Stimulated activated CD4-positive, alpha-beta T cell treated with anti-CD3 and anti-CD28 coated beads, Interleukin-4, amount 100 ng/mL, for 4 hours (primary cell): ENCODE measurements at regions not wholly inside any gene's neighbourhood (a gene's known extent, or its start where the extent isn't known, plus 50 kb on each side); places are given as distances from the start of the nearest gene placed in this dataset.
"Not testable (repeated sequence)": the region's sequence is repeated elsewhere in the genome, so short reads cannot be mapped to it uniquely, and the experiment has no call there.

ENCODE experiments used
- DNase-seq, 2 experiments: peaks; one replicate each; pipeline ENCODE4 v3.0.0-alpha.2; 2020

DNA sequence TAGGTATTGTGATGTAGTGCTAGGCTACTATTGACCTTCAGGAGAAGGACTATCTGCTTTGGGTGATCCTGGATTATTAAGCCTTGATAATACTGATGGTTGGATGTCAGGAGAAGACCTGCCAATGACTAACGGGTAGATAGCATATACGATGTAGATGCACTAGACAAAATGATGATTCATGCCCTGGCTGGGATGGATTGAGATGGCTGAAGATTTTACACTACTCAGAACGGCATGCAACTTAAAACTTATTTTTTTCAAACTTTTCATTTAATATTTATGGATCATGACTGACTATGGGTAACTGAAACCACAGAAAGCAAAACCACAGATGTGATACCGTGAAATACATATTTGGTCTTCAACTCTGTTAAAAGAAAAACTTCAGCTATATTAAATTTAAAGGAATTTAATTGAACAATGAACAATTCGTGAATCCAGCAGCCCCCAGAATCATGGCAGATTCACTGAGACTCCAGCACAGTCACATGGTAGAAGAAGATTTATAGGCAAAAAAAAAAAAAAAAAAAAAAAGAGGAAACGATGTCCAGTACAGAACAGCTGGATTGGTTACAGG lies 124.6 kb upstream of the CDK13 start:
- DNase-seq, result no peak

DNA sequence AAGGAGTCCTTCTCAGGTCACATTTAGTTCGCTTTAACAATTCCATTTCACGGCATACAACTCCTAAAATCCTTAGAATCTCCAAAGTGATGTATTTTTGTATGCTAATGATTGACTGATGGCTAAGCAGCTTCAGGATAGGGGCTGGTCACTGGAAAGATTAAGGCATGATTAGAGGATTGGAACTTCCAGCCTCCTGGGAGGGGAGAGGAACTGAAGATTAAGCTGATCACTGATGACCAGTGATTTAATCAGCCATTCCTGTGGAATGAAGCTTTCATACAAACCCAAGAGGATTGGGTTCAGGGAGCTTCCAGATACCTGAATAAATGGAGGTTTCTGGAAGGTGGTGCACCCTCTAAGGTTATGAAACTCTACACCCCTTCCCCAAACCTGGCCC lies 123.9 kb upstream of the CDK13 start:
- DNase-seq, result no peak

DNA sequence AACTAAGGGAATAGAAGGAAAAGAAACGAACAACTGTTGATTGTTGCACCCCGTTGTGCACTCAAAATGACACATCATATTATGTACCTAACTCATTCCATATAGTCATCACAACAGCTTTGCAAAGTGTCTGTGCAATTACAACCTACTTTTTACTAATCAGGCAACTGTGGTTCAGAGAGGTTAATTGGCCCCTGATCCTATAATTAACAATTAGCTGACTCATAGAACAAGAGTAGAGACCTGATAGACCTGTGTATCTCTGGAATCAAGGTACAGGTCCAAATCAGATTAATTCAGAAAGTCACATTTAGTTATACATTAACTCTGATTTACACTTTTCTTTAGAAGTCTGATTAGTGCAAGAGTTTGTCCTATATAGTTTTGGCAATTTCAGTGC lies 122.5 kb upstream of the CDK13 start:
- no peak for DNase-seq

DNA sequence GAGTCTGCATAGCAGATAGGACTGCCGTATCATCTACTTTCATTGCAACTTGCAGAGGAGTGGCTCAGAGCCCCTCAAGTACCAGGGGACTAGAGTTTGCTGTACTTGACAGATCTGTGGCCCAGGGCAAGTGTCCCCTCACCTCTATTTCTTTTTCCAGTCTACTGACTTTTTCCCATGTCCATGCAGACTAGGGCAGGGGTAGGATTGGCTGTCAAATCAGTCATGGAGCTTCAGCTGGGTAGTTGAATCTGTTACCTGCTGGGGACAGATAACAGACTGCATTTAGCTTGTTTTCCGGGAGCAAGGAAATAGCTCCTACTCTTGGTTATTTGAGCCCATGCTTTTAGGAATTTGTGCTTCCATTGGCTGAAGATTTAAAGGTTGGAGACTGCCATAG lies 121.0 kb upstream of the CDK13 start:
- DNase-seq, result no peak

DNA sequence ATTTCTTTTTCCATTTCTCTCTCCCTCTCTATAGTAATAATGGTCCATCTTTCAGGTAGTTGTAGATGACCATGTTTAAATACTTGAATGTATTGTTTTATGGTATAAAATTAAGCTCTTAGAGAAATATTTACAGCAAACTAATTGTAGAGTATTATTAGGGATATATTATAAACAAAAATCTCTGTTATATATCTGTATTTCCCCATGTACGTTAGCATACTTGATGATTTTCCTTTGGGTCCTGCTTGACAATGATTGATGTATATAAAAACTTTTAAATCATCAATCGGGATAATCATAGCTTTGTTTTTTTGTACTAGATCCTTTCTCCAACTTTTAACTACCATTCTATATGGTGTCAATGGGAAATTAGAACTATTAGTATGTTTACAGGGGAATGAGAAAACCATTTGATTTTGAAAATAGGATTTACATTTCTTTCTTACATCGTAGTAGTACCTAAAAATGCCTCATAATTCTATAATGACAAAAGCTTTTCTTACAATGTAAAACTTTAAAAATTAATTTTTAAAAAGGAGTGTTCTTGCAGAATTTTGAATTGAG lies 117.5 kb upstream of the CDK13 start:
- no peak for DNase-seq

DNA sequence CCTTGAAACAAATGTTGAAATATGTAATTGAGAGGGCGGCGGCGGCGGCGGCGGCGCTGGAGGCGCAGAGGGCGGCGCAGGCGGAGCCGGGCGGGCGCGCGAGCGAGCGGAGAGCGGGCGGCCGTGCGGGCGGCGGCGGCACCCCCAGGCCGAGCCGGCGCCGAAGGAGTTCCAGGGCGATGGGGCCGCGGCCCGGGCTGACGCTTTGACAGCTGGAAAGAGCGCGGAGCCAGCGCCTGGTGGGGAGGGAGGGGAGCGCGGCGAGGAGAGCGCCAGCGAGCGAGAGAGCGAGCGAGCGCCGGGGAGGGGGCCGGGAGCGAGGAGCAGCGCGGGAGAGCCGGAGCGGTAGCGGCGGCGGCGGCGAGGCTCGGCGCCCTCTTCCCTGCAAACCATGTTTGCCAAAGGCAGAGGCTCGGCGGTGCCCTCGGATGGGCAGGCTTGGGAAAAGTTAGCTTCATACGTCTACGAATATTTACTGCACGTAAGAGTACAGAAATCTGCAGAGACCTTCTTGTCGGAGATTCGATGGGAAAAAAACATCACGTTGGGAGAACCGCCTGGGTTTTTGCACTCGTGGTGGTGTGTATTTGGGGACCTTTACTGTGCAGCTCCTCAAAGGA lies 116.8 kb upstream of the CDK13 start:
- DNase-seq, result peak; percentile 7 to 30

DNA sequence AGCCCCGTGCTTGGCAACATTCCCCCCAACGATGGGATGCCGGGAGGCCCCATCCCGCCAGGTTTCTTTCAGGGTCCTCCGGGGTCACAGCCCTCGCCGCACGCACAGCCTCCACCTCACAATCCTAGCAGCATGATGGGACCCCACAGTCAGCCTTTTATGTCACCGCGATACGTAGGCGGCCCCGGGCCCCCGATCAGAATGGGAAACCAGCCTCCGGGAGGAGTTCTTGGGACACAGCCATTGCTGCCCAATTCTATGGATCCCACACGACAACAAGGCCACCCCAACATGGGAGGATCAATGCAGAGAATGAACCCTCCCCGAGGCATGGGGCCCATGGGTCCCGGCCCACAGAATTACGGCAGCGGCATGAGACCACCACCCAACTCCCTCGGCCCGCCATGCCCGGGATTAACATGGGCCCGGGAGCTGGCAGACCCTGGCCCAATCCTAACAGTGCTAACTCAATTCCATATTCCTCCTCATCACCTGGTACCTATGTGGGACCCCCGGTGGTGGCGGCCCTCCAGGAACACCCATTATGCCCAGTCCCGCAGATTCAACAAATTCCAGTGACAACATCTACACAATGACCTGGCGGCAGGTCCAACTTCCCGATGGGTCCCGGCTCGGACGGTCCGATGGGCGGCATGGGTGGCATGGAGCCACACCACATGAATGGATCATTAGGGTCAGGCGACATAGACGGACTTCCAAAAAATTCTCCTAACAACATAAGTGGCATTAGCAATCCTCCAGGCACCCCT lies 116.0 kb upstream of the CDK13 start:
- DNase-seq, result not testable (repeated sequence)

DNA sequence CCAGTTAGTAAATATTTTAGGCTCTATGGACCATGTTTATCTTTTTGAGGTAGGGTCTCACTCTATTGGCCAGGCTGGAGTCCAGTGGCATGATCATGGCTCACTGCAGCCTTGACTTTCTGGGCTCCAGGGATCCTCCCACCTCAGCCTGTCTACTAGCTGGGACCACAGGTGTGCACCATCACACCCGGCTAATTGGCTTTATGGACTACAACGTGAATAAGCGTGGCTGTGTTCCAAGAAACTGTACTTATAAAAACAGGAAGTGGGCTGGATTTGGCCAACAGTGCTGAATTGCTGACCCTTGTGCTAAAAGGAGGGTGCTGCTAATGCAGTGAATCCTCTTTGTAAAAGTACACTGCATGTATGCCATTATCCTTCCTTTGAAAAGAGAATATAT lies 111.7 kb upstream of the CDK13 start:
- no peak for DNase-seq

DNA sequence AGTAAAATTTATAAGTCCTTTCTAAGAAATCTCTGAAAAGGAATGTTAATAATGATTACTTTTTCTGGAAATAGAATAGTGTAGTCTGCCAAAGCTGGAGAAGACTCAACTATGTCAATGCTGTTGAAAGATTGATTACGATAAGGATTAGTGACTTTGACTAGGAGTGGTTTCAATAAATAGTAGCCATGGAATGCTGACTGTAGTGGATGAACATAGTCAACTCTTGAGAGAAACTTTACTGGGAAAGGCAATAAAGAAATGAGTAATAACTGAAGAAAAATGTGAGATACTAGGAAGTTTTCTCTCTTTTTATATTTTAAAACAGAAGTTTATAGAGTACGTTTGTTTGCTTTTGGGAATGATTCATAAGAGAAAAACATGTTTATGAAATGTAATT lies 105.0 kb upstream of the CDK13 start:
- DNase-seq, result no peak

DNA sequence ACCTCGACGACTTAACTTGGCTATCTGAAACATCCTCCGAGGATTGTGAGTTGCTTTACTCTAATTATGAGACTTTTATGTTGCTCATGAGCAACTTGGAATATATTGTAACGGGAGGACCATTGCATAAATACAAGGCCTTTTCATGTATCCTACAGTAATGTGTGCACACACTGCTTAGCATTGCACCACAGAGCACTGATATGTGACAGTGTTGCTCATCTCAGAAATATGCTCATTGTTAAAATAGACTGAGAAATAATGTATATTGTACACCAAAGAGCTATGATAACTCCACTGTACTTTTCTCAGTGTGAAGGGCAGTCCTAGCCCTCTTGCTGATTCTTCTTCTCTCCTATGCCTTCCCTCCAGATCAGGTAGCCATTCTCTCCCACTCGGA lies 102.8 kb upstream of the CDK13 start:
- no peak for DNase-seq

DNA sequence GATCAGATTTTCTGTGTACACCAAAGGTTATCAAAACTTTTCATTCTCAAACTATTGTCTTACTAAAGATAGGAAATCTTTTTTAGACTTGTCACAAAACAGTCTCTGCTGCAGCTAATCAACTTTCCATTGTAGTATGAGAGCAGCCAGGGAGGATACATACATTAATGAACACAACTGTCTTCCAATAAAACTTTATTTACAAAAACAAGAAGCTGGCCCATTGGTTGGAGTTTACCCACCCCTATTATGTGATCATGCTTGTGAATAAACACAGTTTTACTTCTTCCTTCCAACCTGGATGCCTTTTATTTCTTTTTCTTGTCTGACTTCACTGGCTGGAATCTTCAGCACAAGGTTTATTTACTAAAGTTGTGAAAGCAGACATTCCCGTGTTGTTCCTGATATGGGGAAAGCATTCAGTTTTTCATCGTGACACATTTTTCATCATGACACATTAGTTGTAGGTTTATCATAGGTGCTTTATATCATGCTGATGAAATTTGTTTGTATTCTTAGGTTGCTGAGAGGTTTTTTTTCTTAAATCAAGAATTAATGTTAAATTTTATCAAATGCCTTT lies 98.5 kb upstream of the CDK13 start:
- no peak for DNase-seq

DNA sequence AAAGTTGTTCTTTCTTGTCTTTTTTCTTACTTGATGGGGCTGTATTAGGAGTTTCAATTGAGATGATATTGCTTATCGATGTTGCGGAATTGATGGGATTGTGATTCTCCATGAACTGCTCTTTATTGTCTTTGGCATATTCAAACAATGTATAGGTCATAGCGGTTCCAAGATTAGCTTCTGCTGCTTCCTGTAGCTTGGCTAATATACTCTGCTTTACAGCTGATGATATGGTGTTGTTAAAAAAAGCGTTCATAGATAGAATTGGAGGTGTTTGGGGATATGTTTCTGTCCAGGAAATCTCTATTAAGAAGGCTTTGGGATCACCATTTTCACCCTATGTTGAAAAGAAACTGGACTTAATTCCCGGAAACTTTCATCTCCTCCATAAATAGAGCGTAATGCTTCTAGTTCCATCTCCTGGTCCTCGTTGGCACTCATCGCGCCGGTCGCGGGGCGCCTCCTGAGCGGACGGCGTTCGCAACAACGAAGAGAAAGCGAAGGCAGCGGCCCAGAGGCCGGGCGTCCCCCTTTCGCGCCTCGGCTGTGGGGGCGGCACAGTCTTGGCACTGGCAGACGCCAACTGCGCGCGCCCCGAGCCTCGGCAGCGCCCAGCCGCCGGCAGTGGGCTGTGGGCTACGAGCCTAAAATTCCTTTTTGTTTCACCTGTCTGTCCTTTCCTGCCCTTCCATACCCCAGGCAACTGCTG lies 95.3 kb upstream of the CDK13 start:
- not testable (repeated sequence) for DNase-seq

DNA sequence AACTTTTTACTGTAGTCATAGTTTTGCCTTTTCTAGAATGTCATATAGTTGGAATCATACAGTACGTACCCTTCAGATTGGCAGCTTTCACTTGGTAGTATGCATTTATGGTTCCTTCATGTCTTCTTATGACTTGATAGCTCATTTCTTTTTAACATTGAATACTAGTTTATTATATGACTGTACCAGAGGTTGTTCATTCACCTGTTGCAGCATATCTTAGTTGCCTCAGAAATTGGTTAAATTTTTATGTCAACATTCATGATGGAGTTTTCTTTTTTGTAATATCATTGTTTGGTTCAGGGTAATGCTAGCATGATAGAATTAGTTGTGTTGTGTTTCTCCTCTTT lies 94.8 kb upstream of the CDK13 start:
- DNase-seq, result no peak

DNA sequence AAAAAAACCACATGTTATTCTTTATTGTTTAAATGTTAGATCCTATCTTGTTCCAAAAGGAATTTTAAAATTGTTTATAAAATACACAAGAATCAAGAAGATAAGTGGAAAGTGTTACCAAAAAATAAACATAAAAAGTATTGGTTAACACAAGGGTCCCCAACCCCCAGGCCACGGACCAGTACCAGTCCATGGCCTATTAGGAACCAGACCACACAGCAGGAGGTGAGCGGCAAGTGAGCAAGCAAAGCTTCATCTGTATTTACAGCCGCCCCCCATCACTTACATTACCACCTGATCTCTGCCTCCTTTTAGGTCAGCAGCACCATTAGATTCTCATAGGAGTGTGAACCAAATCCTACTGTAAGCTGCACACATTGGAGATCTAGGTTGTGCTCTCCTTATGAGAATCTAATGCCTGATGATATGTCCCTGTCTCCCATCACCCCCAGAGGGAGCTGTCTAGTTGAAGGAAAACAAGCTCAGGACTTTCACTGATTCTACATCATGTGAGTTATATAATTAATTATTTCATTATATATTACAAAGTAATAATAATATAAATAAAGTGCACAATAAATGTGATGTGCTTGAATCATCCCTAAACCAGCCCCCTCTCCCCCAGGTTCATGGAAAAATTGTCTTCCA lies 86.3 kb upstream of the CDK13 start:
- DNase-seq, result not testable (repeated sequence)

DNA sequence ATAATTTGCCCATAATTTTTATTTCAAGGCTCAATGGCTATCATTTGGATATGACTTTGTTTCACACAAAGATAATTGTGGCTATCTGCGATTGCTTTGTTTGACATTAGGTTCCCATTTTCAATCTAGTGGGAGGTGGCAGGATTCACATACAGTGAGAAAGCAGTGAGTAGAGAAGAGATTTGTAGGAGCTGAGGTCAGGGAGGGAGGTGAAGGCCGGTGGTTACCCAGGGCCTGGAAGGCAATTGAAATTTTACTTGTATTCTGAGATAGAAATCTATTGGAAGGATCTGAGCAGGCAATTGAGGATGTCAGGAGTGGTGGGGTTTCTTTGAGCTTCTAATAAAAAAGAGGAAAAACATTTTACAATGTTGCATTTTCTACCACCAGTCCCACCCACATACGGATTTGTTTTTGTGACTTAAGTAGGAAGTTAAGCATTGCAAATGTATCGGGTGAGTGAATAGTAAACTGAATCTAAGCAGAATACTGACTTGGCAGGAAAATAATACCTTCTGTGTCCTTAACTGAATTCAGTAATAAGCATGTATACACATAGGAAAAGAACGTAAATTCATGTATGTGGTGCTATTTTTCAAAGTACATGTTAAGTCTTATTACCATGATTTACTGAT lies 80.1 kb upstream of the CDK13 start:
- not testable (repeated sequence) for DNase-seq

DNA sequence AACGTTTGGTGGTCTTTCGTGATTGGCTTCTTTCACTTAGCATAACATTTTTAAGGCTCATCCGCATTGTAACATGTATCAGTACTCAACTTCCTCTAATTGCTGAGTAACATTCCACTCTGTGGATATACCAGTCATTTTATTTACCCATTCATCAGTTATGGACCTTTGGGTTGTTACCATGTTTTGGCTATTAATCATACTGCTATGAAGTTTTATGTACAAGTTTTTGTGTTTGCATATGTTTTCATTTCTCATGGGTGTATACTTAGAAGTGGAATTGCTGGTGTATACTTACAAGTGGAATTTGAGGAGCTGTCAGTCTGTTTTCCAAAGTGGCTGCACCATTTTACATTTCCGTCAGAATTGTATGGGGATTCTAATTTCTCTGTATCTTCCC lies 78.4 kb upstream of the CDK13 start:
- DNase-seq, result not testable (repeated sequence)

DNA sequence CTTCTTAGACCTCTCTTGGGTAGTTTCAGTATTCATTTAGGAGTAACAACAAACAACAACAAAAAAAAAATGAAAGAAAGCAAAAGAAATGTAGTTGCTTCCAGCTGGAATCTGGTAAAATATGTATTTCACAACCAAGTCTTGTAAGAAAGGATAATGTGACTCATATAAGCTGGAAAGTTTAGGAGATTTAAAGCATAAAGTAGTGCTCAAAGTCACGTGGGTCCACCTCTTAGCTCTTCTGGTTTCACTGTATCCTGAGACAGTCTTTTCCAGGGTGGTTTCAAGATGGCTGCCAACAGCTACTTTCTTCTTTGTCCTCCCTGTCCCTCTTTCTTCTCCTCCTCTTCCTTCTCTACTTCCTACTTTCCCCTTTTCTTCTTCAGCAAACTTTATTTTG lies 69.5 kb upstream of the CDK13 start:
- DNase-seq, result no peak

DNA sequence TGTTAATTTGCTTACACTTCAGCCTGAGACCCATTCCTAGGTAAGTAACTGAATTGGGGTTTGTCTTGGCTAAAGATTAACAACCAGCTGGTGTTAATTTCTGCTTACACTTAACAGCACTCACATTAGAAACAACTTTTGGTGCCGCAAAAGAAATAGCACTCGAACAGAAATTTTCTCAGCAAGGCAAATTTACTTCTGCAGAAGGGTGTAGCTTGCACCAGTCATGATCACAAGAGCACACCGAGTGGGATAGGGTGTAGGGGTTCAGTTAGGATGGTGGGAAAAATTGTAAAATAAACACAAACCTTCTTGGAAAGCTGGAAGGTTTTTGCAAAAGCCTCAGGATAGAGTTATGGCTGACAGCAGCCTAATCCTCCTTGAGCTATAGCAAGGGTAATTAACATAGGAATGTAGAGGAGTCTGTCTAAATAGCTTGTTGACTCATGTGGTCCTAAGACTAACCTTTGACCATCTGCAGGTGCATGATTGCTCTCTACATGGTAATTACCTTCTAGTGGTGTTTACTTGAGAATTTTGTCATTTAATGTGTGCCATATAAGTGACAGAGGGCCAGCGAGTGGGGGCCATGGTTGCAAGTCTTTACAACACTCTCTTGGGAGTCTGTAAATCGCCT lies 67.8 kb upstream of the CDK13 start:
- no peak for DNase-seq

DNA sequence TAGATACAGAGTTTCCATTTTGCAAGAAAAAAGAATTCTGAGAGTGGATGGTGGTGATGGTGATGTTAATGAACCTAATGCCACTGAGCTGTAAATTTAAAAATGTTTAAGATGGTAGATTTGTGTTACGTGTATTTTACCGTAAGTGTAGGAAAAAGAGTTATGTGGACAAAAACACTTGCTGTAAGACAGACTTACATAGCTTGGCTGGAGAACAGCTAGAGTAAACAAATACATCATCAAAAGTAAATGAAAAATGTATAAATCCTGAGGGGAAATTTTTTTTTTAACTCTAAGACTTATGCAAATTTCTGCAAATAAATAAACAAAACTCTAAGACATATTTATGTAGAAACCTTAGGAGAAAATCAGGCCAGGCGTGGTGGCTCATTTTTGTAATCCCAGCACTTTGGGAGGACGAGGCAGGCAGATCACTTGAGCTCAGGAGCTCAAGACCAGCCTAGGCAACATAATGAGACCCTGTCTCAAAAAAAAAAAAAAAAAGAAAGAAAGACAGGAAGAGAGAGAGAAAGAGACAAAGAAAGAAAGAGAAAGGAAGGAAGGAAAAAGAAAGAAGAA lies 66.2 kb upstream of the CDK13 start:
- DNase-seq, result no peak

DNA sequence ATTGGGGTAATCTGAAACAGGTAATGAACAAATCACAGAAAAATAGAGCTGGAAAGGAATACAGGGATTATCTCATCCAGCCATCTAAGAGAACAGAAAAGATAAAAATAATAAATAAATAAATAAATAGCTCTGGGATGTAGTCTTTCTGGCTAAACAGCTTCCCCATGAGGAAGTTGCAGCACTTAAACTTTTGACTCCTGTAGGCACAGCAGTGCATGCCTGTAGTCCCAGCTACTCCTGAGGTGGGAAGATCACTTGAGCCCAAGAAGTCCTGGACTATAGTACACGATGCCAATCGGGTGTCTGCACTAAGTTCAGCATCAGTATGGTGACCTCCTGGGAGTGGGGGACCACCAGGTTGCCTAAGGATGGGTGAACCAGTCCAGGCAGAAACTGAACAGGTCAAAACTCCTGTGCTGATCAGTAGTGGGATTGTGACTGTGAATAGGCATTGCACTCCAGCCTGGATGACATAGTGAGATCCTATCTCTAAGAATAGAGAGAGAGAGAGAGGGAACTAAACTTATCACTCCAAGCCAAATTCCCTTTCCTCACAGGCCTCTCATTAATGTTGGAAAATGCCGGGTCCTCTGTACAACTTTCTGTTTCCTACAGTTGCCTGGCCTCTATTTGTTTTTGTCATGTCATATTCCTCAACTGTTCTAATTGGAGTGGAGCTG lies 61.7 kb upstream of the CDK13 start:
- DNase-seq, result no peak

DNA sequence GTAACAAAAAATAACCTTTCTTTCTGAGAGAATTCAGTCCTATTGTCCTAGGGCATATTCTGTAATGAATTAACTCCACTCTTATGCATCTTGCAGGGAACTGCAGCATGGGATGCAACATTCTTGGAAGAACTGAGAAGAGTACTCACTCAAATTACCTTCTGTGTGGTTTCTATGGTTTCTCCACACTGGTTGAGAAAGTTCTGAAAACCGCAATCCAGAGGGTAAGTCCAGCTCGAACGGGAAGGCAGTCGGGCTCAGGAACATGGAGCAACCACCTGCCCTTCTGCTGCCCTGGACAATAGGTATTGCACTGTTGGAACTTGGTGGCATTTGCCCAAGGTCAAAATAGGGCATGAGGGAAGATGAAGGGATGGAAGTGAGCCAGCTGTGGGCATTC lies 59.6 kb upstream of the CDK13 start:
- no peak for DNase-seq
